HFFc6 (cell line): ENCODE measurements at regions not wholly inside any gene's neighbourhood (a gene's known extent, or its start where the extent isn't known, plus 50 kb on each side); places are given as distances from the start of the nearest gene placed in this dataset.

ENCODE experiments used
- DNase-seq: peaks from one replicate; pipeline ENCODE4 v3.0.0-alpha.2; 2018
- H3K27ac Mint-ChIP-seq: 2 replicates; pipeline ENCODE4 v1.8.0; 2020; ENCODE audit warnings: mild to moderate bottlenecking, mixed read lengths
- H3K27me3 Mint-ChIP-seq: 2 replicates; pipeline ENCODE4 v1.8.0; 2021; ENCODE audit warnings: mild to moderate bottlenecking, moderate library complexity, mixed read lengths; ENCODE audit not compliant: insufficient read depth
- H3K36me3 Mint-ChIP-seq: 2 replicates; pipeline ENCODE4 v1.8.0; 2021; ENCODE audit warnings: low read depth, mixed read lengths
- H3K4me1 Mint-ChIP-seq: 2 replicates; pipeline ENCODE4 v1.8.0; 2020; ENCODE audit warnings: low read depth, mixed read lengths
- H3K4me3 Mint-ChIP-seq: 2 replicates; pipeline ENCODE4 v1.8.0; 2020; ENCODE audit warnings: mild to moderate bottlenecking, moderate library complexity, mixed read lengths
- H3K9me3 Mint-ChIP-seq: 2 replicates; pipeline ENCODE4 v1.8.0; 2020; ENCODE audit warnings: mild to moderate bottlenecking, mixed read lengths
- TF ChIP-seq, protein P1 (sequence below): fragments of 200-600 bp; sonication (generic); IDR thresholded peaks from 2 replicates; pipeline ENCODE4 v1.5.0; 2021; ENCODE audit warnings: antibody characterized with exemption, mild to moderate bottlenecking

DNA sequence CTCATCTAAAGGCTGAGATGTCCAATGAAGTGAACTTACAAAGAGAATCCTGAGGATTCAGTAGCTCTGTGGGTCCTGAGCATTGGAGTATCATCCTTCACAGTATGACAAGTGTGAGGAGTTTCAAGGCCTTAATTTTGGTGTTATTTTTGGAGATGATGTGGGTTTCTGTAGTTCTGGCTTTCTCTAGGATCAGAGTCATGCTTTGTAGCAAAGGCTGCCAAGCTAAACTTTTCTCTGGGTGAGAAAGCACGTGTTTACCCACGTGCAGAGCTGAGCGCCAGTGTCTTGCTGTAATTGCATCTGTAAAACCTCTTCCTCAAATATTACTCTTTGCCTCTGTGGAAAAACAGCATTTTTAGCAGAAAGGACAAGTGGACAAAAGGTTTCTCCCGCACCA is 387.8 kb upstream of the LYPLAL1 start:
- H3K4me3 Mint-ChIP-seq: no peak overlapping the region
- H3K27ac Mint-ChIP-seq: no peak overlapping the region
- peak; percentile 25 for DNase-seq
- peaks cover 4% of the 10 kb centered on the region; the same call in 1 of the 2 replicates for H3K36me3 Mint-ChIP-seq
- H3K9me3 Mint-ChIP-seq: 0 out of 2 replicates have a peak, but pooled peaks cover 4% of the 10 kb centered on the region
- H3K4me1 Mint-ChIP-seq: peaks cover 6% of the 10 kb centered on the region; the same call in 1 of the 2 replicates
- TF ChIP-seq, protein P1, sequence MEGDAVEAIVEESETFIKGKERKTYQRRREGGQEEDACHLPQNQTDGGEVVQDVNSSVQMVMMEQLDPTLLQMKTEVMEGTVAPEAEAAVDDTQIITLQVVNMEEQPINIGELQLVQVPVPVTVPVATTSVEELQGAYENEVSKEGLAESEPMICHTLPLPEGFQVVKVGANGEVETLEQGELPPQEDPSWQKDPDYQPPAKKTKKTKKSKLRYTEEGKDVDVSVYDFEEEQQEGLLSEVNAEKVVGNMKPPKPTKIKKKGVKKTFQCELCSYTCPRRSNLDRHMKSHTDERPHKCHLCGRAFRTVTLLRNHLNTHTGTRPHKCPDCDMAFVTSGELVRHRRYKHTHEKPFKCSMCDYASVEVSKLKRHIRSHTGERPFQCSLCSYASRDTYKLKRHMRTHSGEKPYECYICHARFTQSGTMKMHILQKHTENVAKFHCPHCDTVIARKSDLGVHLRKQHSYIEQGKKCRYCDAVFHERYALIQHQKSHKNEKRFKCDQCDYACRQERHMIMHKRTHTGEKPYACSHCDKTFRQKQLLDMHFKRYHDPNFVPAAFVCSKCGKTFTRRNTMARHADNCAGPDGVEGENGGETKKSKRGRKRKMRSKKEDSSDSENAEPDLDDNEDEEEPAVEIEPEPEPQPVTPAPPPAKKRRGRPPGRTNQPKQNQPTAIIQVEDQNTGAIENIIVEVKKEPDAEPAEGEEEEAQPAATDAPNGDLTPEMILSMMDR: no peak
- H3K27me3 Mint-ChIP-seq: no peaks in the 10 kb centered on the region; the same call in 1 of the 2 replicates

DNA sequence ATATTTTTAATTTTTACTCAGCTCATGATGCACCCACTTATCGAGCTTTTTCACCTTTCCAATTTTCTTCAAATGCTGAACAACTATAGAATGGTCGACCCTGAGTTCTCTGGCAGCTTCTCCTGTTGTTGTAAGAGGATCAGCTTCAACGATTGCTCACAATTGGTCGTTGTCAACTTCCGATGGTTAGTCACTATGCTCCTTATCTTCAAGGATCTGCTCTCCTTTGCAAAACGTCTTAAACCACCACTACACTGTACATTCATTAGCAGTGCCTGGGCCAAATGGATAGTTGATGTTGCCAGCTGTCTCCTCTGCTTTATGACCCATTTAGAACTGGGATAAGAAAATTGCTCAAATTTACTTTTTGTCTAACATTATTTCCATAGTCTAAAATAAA is 385.9 kb upstream of the LYPLAL1 start:
- peaks cover 6% of the 10 kb centered on the region; the same call in 1 of the 2 replicates for H3K4me1 Mint-ChIP-seq
- H3K36me3 Mint-ChIP-seq: peaks cover 4% of the 10 kb centered on the region; the same call in 1 of the 2 replicates
- TF ChIP-seq, protein P1: no peak
- DNase-seq: no peak
- peaks cover 4% of the 10 kb centered on the region for H3K27me3 Mint-ChIP-seq
- H3K27ac Mint-ChIP-seq: no peak overlapping the region
- 0 out of 2 replicates have a peak, but pooled peaks cover 4% of the 10 kb centered on the region for H3K9me3 Mint-ChIP-seq
- no peak overlapping the region for H3K4me3 Mint-ChIP-seq

DNA sequence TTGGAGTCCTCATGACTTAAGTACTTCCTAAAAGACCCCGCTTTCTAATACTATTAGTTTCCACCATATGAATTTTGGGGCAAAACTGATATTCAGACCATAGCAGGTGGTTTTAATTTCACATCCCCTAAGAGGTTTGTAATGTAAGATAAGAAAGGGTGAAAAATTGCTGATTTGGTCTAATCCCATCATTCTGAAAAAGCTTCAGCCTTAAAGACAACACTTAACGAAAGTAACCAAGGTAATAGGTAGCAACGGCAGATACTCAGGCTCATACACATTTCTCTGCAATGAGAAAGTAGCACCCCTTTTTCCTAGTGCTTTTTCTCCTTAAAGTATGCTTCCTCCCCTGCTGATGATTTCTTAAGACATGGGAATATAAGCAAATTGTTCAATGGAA is 376.9 kb upstream of the LYPLAL1 start:
- DNase-seq: no peak
- Mint-ChIP-seq H3K4me1 (no peaks in the 10 kb centered on the region), H3K9me3 (no peaks in the 10 kb centered on the region; the same call in 1 of the 2 replicates), H3K27ac (no peak overlapping the region), H3K27me3 (no peaks in the 10 kb centered on the region), H3K36me3 (no peaks in the 10 kb centered on the region), H3K4me3 (no peak overlapping the region)
- TF ChIP-seq, protein P1: no peak

DNA sequence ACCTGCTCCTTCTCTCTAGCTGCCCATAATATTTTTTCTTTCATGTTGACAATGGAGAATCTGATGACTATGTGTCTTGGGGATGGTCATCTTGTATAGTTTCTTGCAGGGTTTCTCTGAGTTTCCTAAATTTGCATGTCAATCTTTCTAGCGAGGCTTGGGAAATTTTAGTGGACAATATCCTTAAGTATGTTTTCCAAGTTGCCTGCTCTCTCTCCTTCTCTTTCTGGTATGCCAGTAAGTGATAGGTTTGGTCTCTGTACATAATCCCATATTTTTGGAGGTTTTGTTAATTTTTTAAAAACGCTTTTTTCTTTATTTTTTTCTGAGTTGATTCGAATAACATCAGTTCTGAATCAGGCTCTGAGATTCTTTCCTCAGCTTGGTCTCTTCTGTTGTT is 370.9 kb upstream of the LYPLAL1 start:
- TF ChIP-seq, protein P1: no peak
- H3K27ac Mint-ChIP-seq: no peak overlapping the region
- H3K4me3 Mint-ChIP-seq: no peak overlapping the region
- H3K36me3 Mint-ChIP-seq: no peaks in the 10 kb centered on the region
- H3K4me1 Mint-ChIP-seq: peaks cover 13% of the 10 kb centered on the region; the same call in 1 of the 2 replicates
- no peak for DNase-seq
- H3K27me3 Mint-ChIP-seq: no peaks in the 10 kb centered on the region; the same call in 1 of the 2 replicates
- H3K9me3 Mint-ChIP-seq: no peaks in the 10 kb centered on the region; the same call in 1 of the 2 replicates

DNA sequence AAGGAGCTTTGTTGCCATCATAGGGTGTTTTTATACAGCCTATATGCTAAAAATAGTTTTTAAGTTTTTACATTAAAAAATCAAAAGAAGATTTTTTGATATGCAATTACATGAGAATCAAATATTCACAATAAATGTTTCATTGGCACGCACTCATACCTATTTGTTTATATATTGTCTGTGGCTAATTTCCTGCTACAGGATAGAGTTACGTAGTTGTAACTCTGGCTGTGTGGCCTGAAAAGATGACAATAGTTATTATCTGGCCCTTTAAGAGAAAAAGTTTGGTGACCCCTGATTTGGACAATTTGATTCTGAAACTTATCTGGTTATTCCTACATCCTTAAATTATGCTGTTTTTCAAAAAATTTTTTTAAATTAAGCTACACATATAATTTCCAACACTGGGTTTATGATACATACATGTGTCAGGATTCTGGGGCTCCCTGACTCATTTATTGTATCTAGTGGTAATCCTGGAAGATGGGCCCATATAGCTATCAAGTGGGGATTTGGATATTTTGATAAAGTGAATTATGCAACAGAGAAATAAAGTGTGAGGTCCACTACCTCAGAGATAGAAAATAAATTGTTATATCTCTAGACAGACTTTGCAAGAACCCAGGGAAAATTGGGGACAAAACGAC is 370.2 kb upstream of the LYPLAL1 start:
- H3K9me3 Mint-ChIP-seq: no peaks in the 10 kb centered on the region; the same call in 1 of the 2 replicates
- no peak for DNase-seq
- TF ChIP-seq, protein P1: no peak
- H3K4me3 Mint-ChIP-seq: no peak overlapping the region
- H3K27me3 Mint-ChIP-seq: no peaks in the 10 kb centered on the region; the same call in 1 of the 2 replicates
- no peak overlapping the region for H3K27ac Mint-ChIP-seq
- H3K4me1 Mint-ChIP-seq: peaks cover 13% of the 10 kb centered on the region; the same call in 1 of the 2 replicates
- no peaks in the 10 kb centered on the region for H3K36me3 Mint-ChIP-seq
